GM12878 (cell line): ENCODE measurements at regions not wholly inside any gene's neighbourhood (a gene's known extent, or its start where the extent isn't known, plus 50 kb on each side); places are given as distances from the start of the nearest gene placed in this dataset.

Experiments used
- ATAC-seq: fragments of 200-7000 bp; cut with Tn5 transposase; 3 replicates; pipeline ENCODE4 v1.9.1; 2020; ENCODE audit warnings: mild to moderate bottlenecking, moderate library complexity
- BruUV-seq: library from RNA; stranded (reverse); fragments of 400-500 nt; replicated peaks from 2 replicates; lab custom pipeline; 2021; lab: Mats Ljungman, UMichigan
- CTCF ChIA-PET: fragments of 300-600 bp; sonication (Branson Sonifier 250); formaldehyde crosslinking; extraction: SDS; loops from one replicate; lab custom pipeline; 2021; ENCODE audit warnings: inconsistent platforms; lab: Yijun Ruan, JAX
- POLR2A ChIA-PET: fragments of 350-600 bp; formaldehyde crosslinking; extraction: SDS; loops from one replicate; lab custom pipeline; 2021; ENCODE audit warnings: inconsistent platforms; lab: Charles Lee
- RAD21 ChIA-PET: fragments of 300-600 bp; sonication (Branson Sonifier 250); formaldehyde crosslinking; loops from one replicate; lab custom pipeline; 2023; ENCODE audit warnings: antibody characterized with exemption; ENCODE audit not compliant: unreplicated experiment; lab: Charles Lee
- SMC1A ChIA-PET: fragments of 300-600 bp; sonication (Branson Sonifier 250); formaldehyde crosslinking; loops from one replicate; lab custom pipeline; 2023; ENCODE audit not compliant: unreplicated experiment, uncharacterized antibody; lab: Charles Lee
- DNase-seq: peaks from one replicate; pipeline ENCODE4 v3.0.0-alpha.2; 2011; ENCODE audit warnings: low read depth, low spot score
- FAIRE-seq: peaks from 3 replicates; lab custom pipeline; 2011; peaks lifted over from hg19 to GRCh38; lab: Jason Lieb, UNC
- H2AFZ ChIP-seq: 2 replicates; pipeline ENCODE4 v1.6.0; 2011; ENCODE audit warnings: low read depth, low read length, control low read depth; ENCODE audit not compliant: control insufficient read depth
- H3K27ac ChIP-seq: 2 replicates; pipeline ENCODE4 v1.5.1; 2011; ENCODE audit warnings: control low read depth; ENCODE audit not compliant: control insufficient read depth, insufficient read depth
- H3K27me3 ChIP-seq, 2 experiments: replicated peaks in 1 of 2; 2 replicates each; pipeline versions ENCODE4 v1.6.0 to v1.6.1; 2011; ENCODE audit warnings: low read length in 1 of 2; ENCODE audit not compliant: control insufficient read depth in 2 of 2, insufficient read depth in 2 of 2
- H3K36me3 ChIP-seq, 2 experiments: 2 replicates each; pipeline ENCODE4 v1.5.1; 2011; ENCODE audit warnings: low read length in 1 of 2; ENCODE audit not compliant: control insufficient read depth in 2 of 2, insufficient read depth in 2 of 2
- H3K4me1 ChIP-seq: 2 replicates; pipeline ENCODE4 v1.6.1; 2011; ENCODE audit warnings: mild to moderate bottlenecking, low read length, moderate library complexity, mixed read lengths; ENCODE audit not compliant: control insufficient read depth, insufficient read depth
- H3K4me2 ChIP-seq: 2 replicates; pipeline ENCODE4 v1.6.0; 2011; ENCODE audit warnings: control low read depth; ENCODE audit not compliant: control insufficient read depth, insufficient read depth
- H3K4me3 ChIP-seq: fragments of 200-600 bp; sonication (generic); 2 replicates; pipeline ENCODE4 v1.5.1; 2016
- H3K79me2 ChIP-seq: 2 replicates; pipeline ENCODE4 v1.6.0; 2011; ENCODE audit warnings: low read length; ENCODE audit not compliant: control insufficient read depth, insufficient read depth
- H3K9ac ChIP-seq: 2 replicates; pipeline ENCODE4 v1.8.0; 2011; ENCODE audit warnings: low read length, control low read depth, mixed read lengths; ENCODE audit not compliant: control insufficient read depth, insufficient read depth
- H3K9me3 ChIP-seq: replicated peaks from 3 replicates; pipeline ENCODE4 v1.5.1; 2011; ENCODE audit warnings: mild to moderate bottlenecking, low read length; ENCODE audit not compliant: control insufficient read depth, insufficient read depth
- H4K20me1 ChIP-seq: 2 replicates; pipeline ENCODE4 v1.6.0; 2011; ENCODE audit not compliant: control insufficient read depth, insufficient read depth
- ASH2L ChIP-seq: fragments of 300-600, 200-600 bp; sonication (generic); IDR thresholded peaks from 2 replicates; pipeline ENCODE4 v1.6.1; 2017; ENCODE audit warnings: low read depth, mild to moderate bottlenecking, borderline replicate concordance
- ATF2 ChIP-seq: IDR thresholded peaks from 2 replicates; pipeline ENCODE4 v1.6.1; 2012; ENCODE audit warnings: low read length, inconsistent platforms
- BACH1 ChIP-seq: fragments of 450-650 bp; IDR thresholded peaks from 2 replicates; pipeline ENCODE4 v1.6.1; 2017; ENCODE audit warnings: mild to moderate bottlenecking, borderline replicate concordance
- CBFB ChIP-seq: IDR thresholded peaks from 2 replicates; pipeline ENCODE4 v1.6.1; 2016; ENCODE audit warnings: antibody characterized with exemption, low read depth
- CHD1 ChIP-seq: IDR thresholded peaks from 2 replicates; pipeline ENCODE4 v1.6.1; 2012; ENCODE audit warnings: low read depth, low read length, improper control_type of control experiment
- KDM1A ChIP-seq: fragments of 200-600 bp; sonication (generic); IDR thresholded peaks from 2 replicates; pipeline ENCODE4 v1.6.1; 2016; ENCODE audit warnings: borderline replicate concordance
- KLF5 ChIP-seq: fragments of 450-650 bp; IDR thresholded peaks from 2 replicates; pipeline ENCODE4 v1.6.1; 2014; ENCODE audit warnings: mild to moderate bottlenecking; ENCODE audit not compliant: partially characterized antibody
- MEF2A ChIP-seq: IDR thresholded peaks from 2 replicates; pipeline ENCODE4 v1.6.1; 2011; ENCODE audit warnings: low read depth, mild to moderate bottlenecking, low read length, moderate library complexity; ENCODE audit not compliant: insufficient read depth
- NFYB ChIP-seq: IDR thresholded peaks from 2 replicates; pipeline ENCODE4 v1.6.1; 2011; ENCODE audit warnings: low read depth, mild to moderate bottlenecking, low read length, improper control_type of control experiment, moderate library complexity; ENCODE audit not compliant: insufficient read depth
- PAX5 ChIP-seq: IDR thresholded peaks from 2 replicates; pipeline ENCODE4 v1.6.1; 2011; ENCODE audit warnings: low read depth, low read length, borderline replicate concordance
- POLR2A ChIP-seq: IDR thresholded peaks from 2 replicates; pipeline ENCODE4 v1.6.1; 2011; ENCODE audit warnings: low read depth, mild to moderate bottlenecking, low read length
- ZBTB4 ChIP-seq: fragments of 450-650 bp; formaldehyde crosslinking; IDR thresholded peaks from 2 replicates; pipeline ENCODE4 v1.4.0; 2022; ENCODE audit warnings: mild to moderate bottlenecking, moderate library complexity
- ZNF24 ChIP-seq: fragments of 450-650 bp; IDR thresholded peaks from 2 replicates; pipeline ENCODE4 v1.6.1; 2017; ENCODE audit warnings: antibody characterized with exemption, mild to moderate bottlenecking
- in situ Hi-C: fragments of 300-500 bp; cut with MboI; formaldehyde crosslinking; loops from 9 replicates; pipeline ENCODE4 v1.14.3; 2018; ENCODE audit warnings: mixed read lengths
- intact Hi-C: fragments of 100-400 bp; cut with micrococcal nuclease; formaldehyde crosslinking; loops from one replicate; pipeline ENCODE4 v1.14.2; 2022; ENCODE audit not compliant: unreplicated experiment
- TF ChIP-seq, protein P1 (sequence below), 3 experiments: IDR thresholded peaks in 2 of 3; conservative IDR thresholded peaks in 1 of 3; 2 replicates each; pipeline ENCODE4 v1.5.1; 2011; ENCODE audit warnings: low read depth in 3 of 3, low read length in 3 of 3, mild to moderate bottlenecking in 3 of 3, control low read depth in 2 of 3, moderate library complexity in 2 of 3, inconsistent platforms in 1 of 3, mixed read lengths in 1 of 3; ENCODE audit not compliant: control insufficient read depth in 2 of 3, insufficient read depth in 1 of 3; ENCODE audit errors: extremely low read depth in 1 of 3

DNA sequence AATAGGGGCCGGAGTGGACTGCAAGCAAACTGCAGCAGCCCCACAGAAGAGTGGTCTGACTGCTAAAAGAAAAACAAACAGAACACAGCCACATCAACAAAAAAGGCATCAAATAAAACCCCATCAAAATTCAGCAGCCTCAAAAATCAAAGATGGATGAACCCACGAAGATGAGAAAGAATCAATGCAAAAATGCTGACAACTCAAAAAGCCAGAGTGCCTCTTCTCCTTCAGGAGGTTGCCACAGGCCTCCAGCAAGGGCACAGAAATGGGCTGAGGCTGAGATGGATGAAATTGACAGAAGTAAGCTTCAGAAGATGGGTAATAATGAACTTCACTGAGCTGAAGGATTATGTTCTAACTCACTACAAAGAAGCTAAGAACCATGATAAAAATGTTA is 388.6 kb downstream of the PABPC4L start (continued):
- TF ChIP-seq KLF5 (no peak), CBFB (no peak), ZBTB4 (no peak), NFYB (no peak), CHD1 (no peak), KDM1A (no peak), BACH1 (no peak), POLR2A (no peak)
- TF ChIP-seq, protein P1, sequence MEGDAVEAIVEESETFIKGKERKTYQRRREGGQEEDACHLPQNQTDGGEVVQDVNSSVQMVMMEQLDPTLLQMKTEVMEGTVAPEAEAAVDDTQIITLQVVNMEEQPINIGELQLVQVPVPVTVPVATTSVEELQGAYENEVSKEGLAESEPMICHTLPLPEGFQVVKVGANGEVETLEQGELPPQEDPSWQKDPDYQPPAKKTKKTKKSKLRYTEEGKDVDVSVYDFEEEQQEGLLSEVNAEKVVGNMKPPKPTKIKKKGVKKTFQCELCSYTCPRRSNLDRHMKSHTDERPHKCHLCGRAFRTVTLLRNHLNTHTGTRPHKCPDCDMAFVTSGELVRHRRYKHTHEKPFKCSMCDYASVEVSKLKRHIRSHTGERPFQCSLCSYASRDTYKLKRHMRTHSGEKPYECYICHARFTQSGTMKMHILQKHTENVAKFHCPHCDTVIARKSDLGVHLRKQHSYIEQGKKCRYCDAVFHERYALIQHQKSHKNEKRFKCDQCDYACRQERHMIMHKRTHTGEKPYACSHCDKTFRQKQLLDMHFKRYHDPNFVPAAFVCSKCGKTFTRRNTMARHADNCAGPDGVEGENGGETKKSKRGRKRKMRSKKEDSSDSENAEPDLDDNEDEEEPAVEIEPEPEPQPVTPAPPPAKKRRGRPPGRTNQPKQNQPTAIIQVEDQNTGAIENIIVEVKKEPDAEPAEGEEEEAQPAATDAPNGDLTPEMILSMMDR (IDR thresholded peaks at IDR 0.05 in 2 of 3, conservative IDR thresholded peaks at IDR 0.05 in 1 of 3; ENCODE audit: control insufficient read depth in 2 of 3, extremely low read depth in 1 of 3, insufficient read depth in 1 of 3, low read depth in 3 of 3, low read length in 3 of 3): no peak

- BruUV-seq: no TSS peak
- intact Hi-C loops (no loop called here), in situ Hi-C loops (no loop called here)
- H3K9me3 ChIP-seq: no peaks in the 10 kb centered on the region
- TF ChIP-seq CHD1 (no peak), PAX5 (no peak), ZNF24 (no peak), ASH2L (no peak), MEF2A (no peak), ATF2 (no peak)
- H3K27me3 ChIP-seq: no peaks in the 10 kb centered on the region
- DNase-seq (no peak), ATAC-seq (no peak), FAIRE-seq (no peak)
- ChIA-PET RAD21 (no interaction called here), CTCF (no interaction called here), POLR2A (no interaction called here), SMC1A (no interaction called here)
- no peak overlapping the region for H3K4me2 ChIP-seq
- no peak overlapping the region for H3K27ac ChIP-seq
- H3K36me3 ChIP-seq: no peaks in the 10 kb centered on the region
- H3K79me2 ChIP-seq: no peaks in the 10 kb centered on the region
- no peaks in the 10 kb centered on the region for H3K4me1 ChIP-seq
- no peak overlapping the region for H3K4me3 ChIP-seq
- no peaks in the 10 kb centered on the region for H4K20me1 ChIP-seq
- H3K9ac ChIP-seq: no peak overlapping the region
- no peak overlapping the region for H2AFZ ChIP-seq
These were observed 389.4 kb downstream of the PABPC4L start for GRCh38 chr4:133812236-133812635.
